ENCODE measurements at regions not wholly inside any gene's neighbourhood (a gene's known extent, or its start where the extent isn't known, plus 50 kb on each side); places are given as distances from the start of the nearest gene placed in this dataset.

GRCh38 chr1:114037631-114037890 is 58.3 kb downstream of the OLFML3 start:
- Histone ChIP-seq H3K9me3 (no peaks in the 10 kb centered on the region), H3K36me3 (no peaks in the 10 kb centered on the region), H3K4me1 (ENCODE audit: control insufficient read depth in 1 of 2, low read depth in 2 of 2) (no peaks in the 10 kb centered on the region), H3K27ac (no peak overlapping the region), H3K27me3 (replicated peaks; ENCODE audit: insufficient read depth) (no peaks in the 10 kb centered on the region), H3K4me3 (no peak overlapping the region)
- ATAC-seq (ENCODE audit: insufficient number of reproducible peaks, low FRiP score, low read depth) (no peak), DNase-seq (ENCODE audit: low spot score) (no peak)
- no peak for TF ChIP-seq CTCF (IDR thresholded peaks at IDR 0.05)

- TF ChIP-seq CTCF (IDR thresholded peaks at IDR 0.05): no peak
- no peaks in the 10 kb centered on the region for H3K36me3 ChIP-seq
- H3K9me3 ChIP-seq: no peaks in the 10 kb centered on the region
- no peak overlapping the region for H3K4me3 ChIP-seq
- no peak overlapping the region for H3K27ac ChIP-seq
- no peak for ATAC-seq (ENCODE audit: insufficient number of reproducible peaks, low FRiP score, low read depth)
- H3K27me3 ChIP-seq (replicated peaks; ENCODE audit: insufficient read depth): no peaks in the 10 kb centered on the region
- no peaks in the 10 kb centered on the region for H3K4me1 ChIP-seq (ENCODE audit: control insufficient read depth in 1 of 2, low read depth in 2 of 2)
- no peak for DNase-seq (ENCODE audit: low spot score)
Observed at GRCh38 chr1:114037962-114038816, 58.9 kb downstream of the OLFML3 start.
